NAMALWA (cell line): ENCODE measurements at regions not wholly inside any gene's neighbourhood (a gene's known extent, or its start where the extent isn't known, plus 50 kb on each side); places are given as distances from the start of the nearest gene placed in this dataset.

Source experiments
- DNase-seq: peaks from one replicate; pipeline ENCODE4 v3.0.0-alpha.2; 2015; ENCODE audit warnings: low spot score

DNA sequence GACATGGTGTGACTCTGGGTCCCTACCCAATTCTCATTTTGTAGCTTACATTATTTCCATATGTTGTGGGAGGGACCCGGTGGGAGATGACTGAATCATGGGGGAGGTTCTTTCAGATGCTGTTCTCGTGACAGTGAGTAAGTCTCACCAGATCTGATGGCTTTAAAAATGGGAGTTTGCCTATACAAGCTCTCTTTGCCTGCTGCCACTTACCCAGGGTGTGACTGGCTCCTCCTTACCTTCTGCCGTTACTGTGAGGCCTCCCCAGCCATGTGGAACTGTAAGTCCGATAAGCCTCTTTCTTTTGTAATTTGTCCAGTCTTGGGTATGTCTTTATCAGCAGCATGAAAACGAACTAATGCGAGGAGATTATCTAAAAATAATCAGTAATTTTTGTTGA lies 1683.2 kb upstream of the SLC39A10 start:
- no peak for DNase-seq

DNA sequence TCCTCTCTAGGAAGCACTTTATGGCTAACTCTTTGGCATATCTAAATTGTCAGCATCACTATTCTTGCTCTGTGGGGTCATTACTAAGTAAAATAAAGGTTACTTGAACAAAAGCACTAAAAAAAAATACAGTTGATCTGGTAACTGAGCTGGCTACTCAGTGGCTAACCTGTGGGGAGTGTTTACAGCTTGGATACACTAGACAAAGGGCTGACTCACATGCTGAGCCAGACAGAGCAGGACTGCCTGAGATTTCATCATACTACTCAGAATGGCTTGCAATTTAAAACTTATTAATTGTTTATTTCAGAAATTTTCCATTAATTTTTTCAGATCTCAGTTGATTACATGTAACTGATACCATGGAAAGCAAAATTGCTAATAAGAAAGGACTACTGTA lies 1690.4 kb upstream of the SLC39A10 start:
- no peak for DNase-seq

DNA sequence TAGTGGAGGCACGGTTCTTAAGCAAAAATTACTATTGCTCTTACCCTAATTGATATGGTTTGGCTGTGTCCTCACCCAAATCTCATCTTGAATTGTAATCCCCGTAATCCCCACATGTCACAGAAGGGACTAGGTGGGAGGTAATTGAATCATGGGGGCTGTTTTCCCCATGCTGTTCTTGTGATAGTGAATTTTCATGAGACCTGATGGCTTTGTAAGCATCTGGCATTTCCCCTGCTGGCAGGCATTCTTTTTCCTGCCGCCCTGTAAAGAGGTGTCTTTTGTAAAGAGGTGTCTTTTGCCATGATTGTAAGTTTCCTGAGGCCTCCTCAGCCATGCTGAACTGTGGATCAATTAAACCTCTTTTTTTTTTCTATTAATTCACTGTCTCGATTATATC lies 1691.8 kb upstream of the SLC39A10 start:
- DNase-seq: no peak

DNA sequence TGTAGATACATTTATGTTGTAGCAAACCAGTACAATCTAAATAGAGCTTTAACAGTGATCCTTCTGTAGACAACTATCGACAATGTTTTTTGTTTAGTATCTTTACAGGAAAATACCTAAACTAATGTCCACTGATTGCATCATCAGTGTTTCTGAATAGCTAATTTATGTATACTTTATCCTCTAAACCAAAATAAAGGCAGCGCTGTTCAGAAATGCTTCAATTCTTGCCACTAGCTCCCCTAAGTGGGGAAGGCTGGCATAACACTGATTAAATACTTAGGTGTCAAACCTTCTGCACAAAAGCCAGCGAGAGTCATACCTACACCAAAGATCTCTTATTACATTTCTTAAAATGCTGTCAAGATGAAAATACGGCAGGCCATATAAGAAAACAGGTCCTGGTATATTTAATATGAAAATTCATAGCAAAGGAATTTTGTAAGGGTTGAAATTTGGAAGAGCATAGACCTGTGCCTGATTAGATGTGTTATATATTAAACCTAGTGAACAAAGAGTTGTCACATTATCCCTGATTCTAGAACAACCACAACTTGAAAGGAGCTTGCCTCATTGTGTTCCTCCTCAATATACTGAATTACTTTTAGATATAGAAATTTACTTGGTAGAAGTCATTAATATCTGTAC lies 1693.4 kb upstream of the SLC39A10 start:
- peak; percentile 56 for DNase-seq

DNA sequence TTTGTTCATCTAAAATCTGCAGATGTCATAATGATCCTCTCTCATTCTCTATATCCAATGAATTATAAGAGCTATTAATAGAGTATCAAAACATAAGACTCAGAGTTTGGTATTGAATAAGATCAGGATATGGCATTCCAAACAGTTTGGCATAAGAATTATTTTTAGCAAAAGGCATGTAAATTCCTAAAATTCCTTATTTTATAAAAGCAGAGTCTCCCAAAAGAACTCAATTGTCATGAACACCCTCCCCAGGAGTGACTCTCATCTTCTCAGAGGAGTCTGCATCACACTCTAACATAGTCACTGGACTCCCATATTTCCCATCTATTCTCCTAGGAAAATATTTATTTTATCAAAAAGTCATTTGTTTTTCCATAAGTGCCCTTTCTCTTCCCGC lies 1710.2 kb upstream of the SLC39A10 start:
- no peak for DNase-seq

DNA sequence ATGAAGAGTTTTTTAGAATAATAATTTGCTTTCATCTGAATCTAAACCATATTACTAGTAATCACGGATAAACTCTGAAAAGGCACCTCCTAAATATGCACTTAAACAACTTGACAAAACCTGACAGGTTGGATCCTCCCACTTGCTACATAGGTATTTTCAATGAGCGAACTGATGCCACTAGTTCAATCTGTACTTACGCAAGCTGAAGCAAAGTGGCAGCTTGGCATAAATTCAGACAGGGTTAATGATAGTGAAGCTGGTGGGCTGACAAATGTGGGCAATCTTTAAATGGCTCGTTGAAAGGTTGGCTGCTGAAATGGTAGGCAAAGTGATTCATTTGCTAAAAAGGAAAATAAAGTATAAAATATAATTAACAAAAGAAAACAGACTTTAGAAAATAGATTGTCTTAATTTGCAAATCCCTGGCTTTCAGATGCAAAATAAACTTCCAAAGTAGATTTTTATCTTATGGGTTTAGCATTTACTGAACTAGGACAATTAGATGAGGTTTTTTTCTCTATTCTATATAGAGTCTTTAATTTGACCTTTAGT lies 1713.5 kb upstream of the SLC39A10 start:
- DNase-seq: no peak

DNA sequence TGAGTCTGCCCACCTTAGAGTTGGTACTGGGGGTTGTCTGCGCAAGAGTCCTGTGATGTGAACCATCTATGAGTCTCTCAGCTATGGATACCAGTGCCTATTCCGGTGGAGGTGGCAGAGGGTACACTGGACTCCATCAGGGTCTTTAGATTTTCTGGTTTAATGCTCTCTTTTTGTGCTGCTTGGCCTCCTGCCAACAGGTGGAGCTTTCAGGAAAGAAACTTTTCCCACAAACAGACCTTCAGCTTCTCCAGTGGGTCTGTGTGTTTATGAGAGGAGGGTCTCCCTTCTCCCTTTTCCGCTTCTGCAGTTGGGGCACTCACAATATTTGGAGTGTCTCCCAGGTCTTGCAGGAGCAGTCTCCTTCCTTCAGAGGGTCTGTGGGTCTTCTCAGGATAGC lies 1721.9 kb upstream of the SLC39A10 start:
- DNase-seq: no peak

DNA sequence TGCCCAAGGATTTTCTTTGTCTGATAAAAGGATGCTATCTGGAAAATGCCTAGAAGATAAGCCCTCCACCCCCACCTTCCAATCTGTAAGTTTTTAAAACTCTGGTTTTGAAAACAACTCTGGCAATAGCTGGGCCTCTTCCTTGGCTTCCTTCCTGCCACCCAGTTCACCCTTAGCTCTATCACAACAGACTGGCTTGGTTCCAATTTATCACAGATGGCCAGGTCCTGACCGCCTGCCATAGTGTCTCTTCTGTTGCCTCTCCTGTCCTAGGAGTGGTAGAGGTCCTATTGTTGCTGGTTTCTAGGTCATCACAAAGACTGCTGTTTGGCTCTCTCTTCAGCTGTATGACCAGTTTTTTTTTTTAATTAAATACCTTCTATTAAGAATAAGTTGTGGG lies 1727.9 kb upstream of the SLC39A10 start:
- DNase-seq: no peak

DNA sequence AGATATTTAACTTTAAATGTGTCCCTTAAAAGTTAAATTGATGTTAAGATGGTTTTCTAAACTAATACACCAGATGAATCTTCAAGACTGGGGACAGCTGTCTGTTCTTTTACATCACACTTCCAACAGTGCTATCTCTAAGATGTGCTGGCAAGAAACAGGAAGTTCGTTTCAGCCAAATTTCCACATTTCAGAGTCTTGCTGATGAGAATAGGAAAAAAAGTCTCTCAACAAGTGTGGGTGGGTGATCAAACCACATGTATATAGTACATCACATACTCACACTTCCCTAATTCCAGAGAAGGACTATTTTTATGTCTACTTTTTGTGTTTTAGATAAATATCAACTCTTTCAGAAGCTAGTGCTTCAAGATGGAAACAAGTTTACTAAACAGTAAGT lies 1712.8 kb upstream of the TMEFF2 start:
- no peak for DNase-seq

DNA sequence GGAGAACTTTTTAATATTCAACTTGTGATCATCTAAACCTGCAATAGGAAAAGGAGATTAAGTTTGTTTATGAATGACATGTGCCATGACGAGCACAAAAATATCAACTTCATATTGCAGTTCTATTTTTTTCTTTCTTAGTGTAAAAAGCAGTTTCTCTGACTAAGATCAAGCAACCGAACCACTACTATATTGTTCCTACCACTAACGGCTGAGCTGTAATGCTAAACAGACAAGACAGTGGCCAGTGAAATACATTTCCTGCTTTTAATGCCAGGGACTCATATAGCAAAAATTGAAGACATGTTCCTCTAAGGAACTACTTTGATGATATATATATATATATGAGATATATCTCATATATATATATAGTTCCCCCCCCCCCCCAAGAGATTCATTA lies 1705.6 kb upstream of the TMEFF2 start:
- no peak for DNase-seq

DNA sequence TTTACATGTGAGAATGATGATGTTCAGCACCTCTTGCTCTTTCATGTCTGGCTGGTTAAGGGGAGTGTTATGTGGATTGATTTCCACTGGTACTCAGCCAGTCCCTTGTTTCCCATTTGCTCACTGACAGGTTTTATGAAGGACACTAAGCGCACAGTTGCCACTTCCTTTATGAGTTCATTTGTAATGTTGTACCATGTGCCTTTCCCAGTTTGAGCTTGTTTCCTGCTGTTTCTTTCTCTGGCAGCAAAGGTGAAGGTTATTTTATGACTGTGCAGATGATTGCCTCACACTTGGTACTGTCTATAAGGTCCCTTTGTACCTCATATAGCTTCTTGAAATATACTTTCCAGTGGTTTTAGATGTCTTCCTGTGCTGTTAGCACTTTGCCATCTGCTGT lies 1700.5 kb upstream of the TMEFF2 start:
- no peak for DNase-seq

DNA sequence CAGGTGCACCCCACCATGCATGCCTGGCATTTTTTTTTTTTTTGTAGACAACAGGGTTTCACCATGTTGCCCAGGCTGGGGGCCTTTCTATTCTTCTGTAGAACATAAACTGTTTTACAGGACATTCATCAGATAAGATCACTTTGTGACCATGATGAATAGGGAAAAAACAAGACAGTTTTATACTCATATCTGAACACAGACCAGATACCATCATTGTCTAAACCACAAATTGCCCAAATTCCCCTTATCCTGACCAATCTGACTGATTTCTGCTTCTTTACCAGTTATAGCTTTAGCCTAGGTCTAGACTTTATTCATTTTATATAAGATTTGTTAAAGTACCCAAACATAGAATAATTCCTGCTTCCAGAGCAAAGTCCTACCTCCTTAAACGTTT lies 1699.3 kb upstream of the TMEFF2 start:
- no peak for DNase-seq

DNA sequence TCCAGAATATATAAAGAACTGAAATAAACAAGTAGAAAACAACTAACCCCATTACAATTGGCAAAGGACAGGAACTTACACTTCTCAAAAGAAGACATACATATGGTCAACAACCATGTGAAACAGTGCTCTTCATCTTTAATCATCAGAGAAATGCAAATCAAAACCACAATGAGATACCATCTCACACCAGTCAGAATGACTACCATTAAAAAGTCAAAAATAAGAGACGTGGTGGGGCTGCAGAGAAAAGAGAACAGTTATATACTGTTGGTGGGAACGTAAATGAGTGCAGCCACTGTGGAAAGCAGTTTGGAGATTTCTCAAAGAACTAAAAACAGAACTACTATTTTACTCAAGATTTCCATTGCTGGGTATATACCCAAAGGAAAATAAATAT lies 1696.3 kb upstream of the TMEFF2 start:
- no peak for DNase-seq

DNA sequence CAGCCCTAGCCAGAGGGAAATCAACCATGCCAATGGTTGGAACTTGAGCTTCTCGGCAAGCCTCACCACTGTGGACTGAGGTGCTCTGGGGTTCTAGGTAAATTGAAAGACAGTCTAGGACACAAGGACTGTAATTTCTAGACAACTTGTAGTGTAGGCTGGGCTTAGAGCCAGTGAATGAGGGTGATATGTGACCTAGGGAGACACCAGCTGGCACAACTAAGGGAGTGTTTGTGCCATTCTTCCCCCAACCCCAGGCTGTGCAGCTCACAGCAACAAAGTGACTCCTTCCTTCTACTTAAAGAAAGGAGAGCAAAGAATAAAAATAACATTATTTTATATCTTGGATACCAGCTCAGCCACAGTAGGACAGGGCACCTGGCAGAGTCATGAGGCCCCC lies 1690.7 kb upstream of the TMEFF2 start:
- DNase-seq: no peak

DNA sequence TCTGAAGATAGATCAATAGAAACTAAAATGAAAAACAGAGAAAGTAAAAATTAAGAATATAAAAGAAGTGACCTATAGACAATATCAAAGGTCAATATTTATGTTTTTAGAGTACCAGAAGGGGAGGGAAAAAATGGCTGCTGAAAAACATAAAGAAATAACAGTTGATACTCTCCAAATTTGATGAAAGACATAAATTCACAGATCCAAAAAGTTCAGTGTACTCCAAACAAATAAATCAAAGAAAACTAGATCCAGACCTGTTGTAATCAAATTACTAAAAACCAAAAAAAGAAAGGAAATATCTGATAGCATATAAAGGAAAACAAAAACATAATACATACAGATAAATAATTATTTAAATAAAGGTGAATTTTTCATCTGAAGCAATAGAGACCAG lies 1689.1 kb upstream of the TMEFF2 start:
- no peak for DNase-seq

DNA sequence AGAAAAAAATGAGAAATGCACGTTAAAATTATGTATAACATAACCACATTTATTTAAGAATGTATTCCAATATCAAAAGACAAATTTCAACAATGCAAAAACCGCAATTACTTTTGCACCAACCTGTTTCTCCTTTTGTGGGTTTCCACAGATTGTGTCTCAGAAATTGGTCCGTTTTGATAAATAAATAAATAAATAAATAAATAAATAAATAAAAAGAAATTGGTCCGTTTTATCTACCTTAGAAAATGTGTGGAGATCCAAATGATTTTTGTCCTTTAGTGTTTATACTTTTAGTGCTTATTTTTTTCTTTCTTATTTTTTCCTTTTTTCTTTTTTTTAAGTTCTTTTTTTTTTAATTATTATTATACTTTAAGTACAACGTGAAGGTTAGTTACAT lies 1682.2 kb upstream of the TMEFF2 start:
- DNase-seq: no peak

DNA sequence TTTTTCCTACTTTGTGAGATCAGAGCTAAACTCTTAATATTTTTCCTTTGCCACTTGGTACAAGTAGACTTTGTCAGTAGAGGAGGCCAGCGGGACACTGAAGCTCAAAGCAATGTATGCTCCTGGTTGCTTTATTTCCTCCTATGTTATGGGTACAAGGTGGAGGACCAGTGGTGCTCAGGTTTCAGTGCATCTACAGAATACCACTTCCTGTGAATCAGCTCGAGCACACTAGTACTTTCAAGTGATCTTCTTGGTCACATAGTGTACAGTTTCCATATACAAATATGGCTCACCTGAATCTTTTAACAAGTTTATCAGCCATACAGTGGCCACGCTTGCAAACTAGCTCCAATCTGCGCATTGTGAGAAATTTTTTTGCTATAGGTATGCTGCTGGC lies 1674.8 kb upstream of the TMEFF2 start:
- no peak for DNase-seq

DNA sequence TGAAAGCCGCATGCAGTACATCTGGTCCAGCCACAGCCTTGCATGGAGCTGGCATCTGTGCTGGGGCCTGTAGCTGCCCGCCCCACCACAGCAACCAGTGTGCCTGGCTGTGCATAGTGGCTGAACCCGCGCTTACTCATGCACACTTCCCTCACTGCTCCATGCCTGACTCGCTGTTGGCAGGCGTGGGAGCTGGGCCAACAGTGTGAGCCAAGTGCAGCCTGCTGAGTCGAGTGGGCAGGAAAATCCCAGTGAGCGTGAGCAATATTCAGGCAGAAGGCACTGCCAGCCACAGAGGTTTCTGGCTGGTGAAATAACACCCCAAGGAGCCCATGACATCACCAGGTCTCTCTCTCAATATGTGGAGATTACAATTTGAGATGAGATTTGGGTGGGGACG lies 1674.1 kb upstream of the TMEFF2 start:
- no peak for DNase-seq

DNA sequence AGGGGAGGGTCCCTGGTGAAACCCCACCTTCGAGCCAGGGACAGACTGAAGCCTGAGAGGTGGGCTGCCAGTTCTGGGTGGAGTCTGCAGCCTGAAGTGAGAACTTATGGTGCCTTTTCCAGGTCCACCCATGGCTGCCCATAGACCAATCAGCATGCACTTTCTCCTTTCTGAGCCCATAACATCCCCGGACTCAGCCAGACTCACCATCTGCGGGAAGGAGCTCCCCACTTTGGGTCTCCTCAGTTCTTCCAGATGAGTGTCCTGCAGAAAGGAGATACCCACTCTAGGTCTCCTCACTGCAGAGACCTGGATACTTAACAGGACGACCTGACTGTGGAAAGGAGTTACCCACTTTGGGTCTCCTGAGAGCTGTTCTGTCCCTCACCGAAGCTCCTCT lies 1673.4 kb upstream of the TMEFF2 start:
- DNase-seq: no peak

DNA sequence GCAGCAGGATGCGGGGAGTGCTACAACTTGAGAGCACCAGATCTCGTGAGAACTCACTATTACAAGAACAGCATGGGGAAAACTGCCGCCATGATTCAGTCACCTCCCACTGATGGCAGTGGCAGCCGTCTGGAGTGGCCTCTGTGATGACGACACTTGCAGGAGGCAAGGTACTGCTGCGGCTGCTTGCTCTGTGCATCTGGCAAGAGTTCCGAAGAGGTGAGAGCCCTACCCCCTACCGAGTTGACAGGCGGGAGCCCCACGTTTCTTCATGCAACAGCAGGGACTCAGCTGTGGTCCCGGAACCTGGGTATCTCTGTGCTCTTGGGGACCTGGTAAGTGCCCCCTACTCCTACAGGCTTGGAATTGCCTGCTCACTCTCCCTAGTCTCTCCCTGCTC lies 1672.7 kb upstream of the TMEFF2 start:
- DNase-seq: no peak

DNA sequence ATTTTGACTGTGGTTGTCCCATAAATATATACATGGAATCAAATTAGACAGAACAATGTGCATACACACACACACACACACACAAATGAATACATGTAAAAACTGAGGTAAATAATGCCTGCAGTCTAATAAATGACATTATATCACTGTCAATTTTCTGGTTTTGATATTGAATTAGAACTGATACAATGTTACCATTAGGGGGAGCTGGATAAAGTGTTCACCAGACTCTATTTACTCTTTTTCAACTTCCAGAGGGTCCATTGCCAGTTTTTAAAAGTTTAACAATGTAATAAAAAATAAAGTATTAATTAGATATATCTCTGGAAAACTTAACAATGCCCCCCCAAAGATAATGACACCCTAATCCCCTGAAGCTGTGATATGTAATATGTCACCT lies 1666.8 kb upstream of the TMEFF2 start:
- DNase-seq: no peak

DNA sequence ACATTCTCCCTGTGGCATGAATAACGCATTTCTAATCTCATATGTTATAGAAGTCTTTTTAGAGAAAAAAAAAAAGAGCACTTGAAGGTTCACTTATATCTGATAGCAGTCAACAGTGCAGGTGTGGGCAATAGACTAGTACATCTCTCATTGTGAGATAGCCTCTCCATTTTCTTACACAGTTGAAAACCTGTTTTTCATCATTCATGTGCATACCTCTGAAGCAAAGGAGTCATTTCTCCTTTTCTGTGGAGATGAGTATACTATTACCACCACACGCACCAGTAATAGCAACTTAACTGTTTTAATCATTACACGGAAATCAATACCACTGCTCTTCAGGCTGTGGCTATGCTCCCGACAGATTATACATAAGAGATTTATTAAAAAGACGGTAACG lies 1653.3 kb upstream of the TMEFF2 start:
- no peak for DNase-seq

DNA sequence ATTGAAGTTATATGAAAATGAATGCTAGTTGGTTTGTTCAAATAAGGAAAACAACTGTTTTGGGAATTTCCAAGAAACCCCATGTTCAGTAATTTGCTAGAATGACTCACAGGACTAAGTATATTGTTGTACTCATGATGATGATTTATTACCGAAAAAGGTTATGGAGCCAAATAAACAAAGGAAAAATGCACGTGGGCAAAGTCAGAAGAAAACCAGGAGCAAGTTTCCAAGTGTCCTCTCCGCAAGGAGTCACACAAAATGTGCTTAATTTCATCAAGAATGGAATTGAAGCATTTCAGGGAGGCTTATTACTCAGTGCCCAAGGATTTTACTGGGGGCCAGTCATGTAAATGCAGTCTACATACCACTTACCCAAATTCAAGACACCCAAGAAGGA lies 1652.4 kb upstream of the TMEFF2 start:
- no peak for DNase-seq

DNA sequence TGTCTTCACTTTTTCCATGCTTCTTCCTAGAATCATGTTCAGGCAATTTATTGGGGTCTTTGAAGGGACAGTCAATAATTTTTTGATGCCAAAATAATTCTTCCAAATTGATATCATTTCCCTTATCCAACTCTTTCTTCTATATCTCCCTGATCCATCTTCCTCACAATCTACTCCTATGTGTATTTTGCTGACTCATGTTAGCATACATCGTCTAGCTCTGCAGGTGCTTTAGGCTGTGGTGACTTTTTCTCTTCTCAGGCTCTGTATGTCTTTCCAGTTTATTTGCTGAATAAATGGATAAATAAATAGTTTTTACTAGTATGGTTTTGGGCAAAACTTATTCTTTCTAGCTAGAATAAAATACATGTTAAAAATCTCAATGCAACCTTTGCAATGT lies 1650.9 kb upstream of the TMEFF2 start:
- no peak for DNase-seq

DNA sequence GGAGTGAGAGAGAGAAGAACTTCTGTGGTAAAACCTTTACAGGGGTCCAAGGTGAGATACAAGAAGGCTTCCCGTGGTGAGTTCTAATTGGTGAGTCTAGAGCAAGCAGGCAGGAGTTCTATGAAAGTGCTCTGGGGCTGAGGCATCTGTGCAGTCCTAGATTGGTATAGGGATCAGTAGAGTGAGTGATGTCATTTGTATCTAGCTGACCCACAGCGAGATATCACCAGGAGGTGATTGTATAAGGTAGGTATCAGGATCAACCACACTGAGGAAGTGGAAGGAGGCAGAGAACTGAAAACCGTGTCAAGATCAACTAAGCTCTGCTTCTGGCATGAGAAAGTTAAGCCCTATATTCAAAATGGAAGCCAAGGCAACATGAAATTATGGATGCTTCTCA lies 1648.9 kb upstream of the TMEFF2 start:
- DNase-seq: no peak
